ENCODE measurements at regions not wholly inside any gene's neighbourhood (a gene's known extent, or its start where the extent isn't known, plus 50 kb on each side); places are given as distances from the start of the nearest gene placed in this dataset.

DNA sequence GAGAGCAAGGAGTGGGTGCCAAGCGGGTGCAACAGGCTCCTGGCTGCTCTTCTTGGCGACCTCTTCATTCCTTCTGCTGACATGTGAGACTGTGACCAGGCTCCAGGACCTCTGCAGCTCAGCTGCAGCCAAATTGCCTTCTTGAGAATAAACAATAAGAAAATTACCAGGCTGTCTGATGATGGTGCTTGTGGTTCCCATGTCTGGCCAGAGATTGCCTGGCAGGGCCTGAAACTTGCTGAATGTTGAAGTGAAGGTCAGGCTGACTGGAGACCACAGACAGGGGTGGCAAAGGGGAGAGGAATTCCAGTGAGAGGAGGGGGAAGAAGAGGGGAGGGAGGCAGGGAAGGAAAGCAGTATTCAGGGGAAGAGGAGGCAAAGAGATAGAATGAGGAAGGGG lies 497.4 kb upstream of the PODXL start:
- no peak for DNase-seq (ENCODE audit: low spot score)
- Histone ChIP-seq H3K36me3 (no peaks in the 10 kb centered on the region), H3K4me3 (no peak overlapping the region), H3K4me1 (peaks cover 0 to 4% of the 10 kb centered on the region in 2 donors), H3K9me3 (no peaks in the 10 kb centered on the region), H3K27me3 (no peaks in the 10 kb centered on the region), H3K27ac (no peak overlapping the region)
- TF ChIP-seq, protein P1, sequence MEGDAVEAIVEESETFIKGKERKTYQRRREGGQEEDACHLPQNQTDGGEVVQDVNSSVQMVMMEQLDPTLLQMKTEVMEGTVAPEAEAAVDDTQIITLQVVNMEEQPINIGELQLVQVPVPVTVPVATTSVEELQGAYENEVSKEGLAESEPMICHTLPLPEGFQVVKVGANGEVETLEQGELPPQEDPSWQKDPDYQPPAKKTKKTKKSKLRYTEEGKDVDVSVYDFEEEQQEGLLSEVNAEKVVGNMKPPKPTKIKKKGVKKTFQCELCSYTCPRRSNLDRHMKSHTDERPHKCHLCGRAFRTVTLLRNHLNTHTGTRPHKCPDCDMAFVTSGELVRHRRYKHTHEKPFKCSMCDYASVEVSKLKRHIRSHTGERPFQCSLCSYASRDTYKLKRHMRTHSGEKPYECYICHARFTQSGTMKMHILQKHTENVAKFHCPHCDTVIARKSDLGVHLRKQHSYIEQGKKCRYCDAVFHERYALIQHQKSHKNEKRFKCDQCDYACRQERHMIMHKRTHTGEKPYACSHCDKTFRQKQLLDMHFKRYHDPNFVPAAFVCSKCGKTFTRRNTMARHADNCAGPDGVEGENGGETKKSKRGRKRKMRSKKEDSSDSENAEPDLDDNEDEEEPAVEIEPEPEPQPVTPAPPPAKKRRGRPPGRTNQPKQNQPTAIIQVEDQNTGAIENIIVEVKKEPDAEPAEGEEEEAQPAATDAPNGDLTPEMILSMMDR (IDR thresholded peaks at IDR 0.05), result no peak

DNA sequence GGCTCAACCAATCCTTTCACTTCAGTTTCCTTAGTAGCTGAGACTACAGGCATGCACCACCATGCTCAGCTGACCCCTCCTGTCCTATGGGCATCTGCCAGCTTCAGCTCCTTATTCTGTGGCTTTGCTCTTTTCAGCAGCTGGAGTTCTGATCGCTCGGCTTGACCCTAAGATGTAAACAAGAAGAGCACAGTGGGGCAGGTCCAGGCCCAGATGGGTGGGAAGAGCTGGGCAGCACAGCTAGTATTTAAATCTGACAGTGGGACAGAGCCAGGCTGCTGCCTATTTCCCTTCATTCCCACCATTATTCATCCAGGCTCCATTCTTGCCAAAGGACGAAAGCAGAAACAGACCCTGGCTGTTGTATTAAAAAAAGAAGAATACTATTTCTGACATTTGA lies 494.9 kb upstream of the PODXL start:
- H3K27ac ChIP-seq, result no peak overlapping the region
- H3K9me3 ChIP-seq, result no peaks in the 10 kb centered on the region
- no peak overlapping the region for H3K4me3 ChIP-seq
- TF ChIP-seq, protein P1 (IDR thresholded peaks at IDR 0.05), result no peak
- H3K4me1 ChIP-seq, result peaks cover 0 to 4% of the 10 kb centered on the region in 2 donors
- H3K27me3 ChIP-seq, result no peaks in the 10 kb centered on the region
- DNase-seq (ENCODE audit: low spot score), result no peak
- H3K36me3 ChIP-seq, result no peaks in the 10 kb centered on the region

DNA sequence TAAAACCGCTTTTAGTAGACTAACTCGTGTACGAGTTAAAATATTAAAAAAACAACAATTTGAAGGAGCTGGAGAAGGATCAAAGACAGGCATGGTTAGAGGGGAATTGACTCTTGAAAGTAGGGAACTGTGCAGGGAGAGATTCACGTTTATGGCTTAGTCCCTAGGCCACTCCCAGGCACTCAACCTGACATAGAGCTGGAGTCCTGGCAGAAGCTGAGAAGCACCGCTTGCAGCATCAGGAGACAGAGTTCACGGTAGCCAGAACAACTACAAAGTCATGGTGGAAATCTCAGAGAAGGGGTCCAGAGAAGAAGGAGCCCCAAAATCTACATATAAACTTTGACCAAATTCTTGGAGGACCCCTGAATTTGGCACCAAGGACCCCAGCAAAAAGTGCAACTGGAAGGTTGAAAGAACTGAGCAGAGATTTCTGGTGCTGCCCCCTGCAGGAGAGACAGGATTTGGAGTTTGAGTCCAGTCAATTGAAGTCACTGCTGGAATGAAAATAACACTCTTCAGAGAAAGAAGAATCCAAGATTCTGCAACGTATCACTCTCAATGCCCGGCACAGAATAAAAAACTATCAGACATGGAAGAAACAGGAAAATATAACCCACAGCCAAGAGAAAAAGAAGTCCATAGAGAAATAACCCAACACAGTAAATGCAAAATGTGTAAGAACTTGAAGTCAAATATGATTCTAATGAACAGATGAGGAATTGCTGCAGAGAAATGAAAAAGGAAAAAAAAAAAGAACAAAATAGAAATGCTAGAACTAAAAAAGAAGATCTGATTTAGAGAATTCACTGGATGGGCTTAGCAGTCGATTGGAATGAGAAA lies 493.3 kb upstream of the PODXL start:
- no peak for DNase-seq (ENCODE audit: low spot score)
- Histone ChIP-seq H3K9me3 (no peaks in the 10 kb centered on the region), H3K4me3 (no peak overlapping the region), H3K27ac (no peak overlapping the region), H3K36me3 (no peaks in the 10 kb centered on the region), H3K27me3 (no peaks in the 10 kb centered on the region), H3K4me1 (no peaks in the 10 kb centered on the region)
- TF ChIP-seq, protein P1 (IDR thresholded peaks at IDR 0.05), result peak; percentile 23 to 63

DNA sequence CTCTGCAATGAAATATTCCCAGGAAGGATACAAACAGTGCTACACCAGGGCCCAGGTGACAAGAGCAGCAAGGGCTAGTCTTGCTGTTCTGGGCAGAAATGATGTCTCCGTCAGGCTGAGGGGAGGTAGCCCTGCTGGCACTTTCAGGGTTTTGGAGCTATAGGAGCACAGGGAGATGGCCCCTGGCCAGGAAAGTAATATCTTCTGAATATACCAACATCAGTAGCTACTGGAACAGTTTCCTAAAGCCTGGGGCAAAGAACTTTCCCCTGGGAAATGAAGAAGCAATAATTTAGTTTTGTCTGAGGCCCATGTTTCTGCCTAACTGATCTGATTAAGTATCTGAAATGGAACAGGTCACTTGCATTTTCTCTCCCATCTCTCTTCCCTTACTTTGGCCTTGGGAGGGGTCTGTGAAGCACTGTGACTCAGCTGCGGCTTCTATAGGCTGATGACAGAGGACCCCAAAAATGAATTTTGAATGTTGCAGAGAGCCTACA lies 489.1 kb upstream of the PODXL start:
- Histone ChIP-seq H3K27ac (no peak overlapping the region), H3K36me3 (no peaks in the 10 kb centered on the region), H3K9me3 (no peaks in the 10 kb centered on the region), H3K27me3 (no peaks in the 10 kb centered on the region), H3K4me1 (no peaks in the 10 kb centered on the region), H3K4me3 (no peak overlapping the region)
- TF ChIP-seq, protein P1 (IDR thresholded peaks at IDR 0.05), result no peak
- no peak for DNase-seq (ENCODE audit: low spot score)

DNA sequence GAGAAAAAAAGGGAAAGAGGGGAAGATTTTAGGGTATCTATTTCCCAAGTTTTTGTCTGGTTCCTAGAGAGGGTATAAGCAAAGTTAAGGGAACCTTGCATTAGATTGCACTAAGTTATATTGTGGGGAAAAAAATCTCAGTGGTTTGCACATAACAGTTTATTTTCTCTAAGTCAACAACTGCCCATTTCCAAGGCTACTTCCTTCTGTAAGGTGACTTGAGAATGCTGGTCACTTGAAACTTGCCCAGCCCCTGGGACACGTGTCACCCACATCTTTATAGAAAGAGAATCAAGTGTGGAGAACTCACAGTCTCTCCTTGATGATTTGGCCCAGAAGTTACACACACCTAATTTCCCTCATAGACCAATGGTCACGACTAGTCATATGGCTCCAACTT lies 488.6 kb upstream of the PODXL start:
- H3K27ac ChIP-seq, result no peak overlapping the region
- DNase-seq (ENCODE audit: low spot score), result no peak
- TF ChIP-seq, protein P1 (IDR thresholded peaks at IDR 0.05), result no peak
- no peak overlapping the region for H3K4me3 ChIP-seq
- no peaks in the 10 kb centered on the region for H3K9me3 ChIP-seq
- H3K4me1 ChIP-seq, result no peaks in the 10 kb centered on the region
- no peaks in the 10 kb centered on the region for H3K36me3 ChIP-seq
- H3K27me3 ChIP-seq, result no peaks in the 10 kb centered on the region

Measured in right atrium auricular region (tissue), 2 donors.